Activated T-helper 17 cell treated with anti-CD3 and anti-CD28 coated beads, Interleukin-2, amount 50 U/mL, for 72 hours (primary cell): ENCODE measurements at regions not wholly inside any gene's neighbourhood (a gene's known extent, or its start where the extent isn't known, plus 50 kb on each side); places are given as distances from the start of the nearest gene placed in this dataset.

Experiments used
- ATAC-seq: fragments of 150-1000 bp; cut with Tn5 transposase; replicated peaks from 2 replicates; pipeline ENCODE4 v1.10.0; 2021; ENCODE audit warnings: mild to moderate bottlenecking, moderate library complexity
- H3K27ac Mint-ChIP-seq: one replicate; pipeline ENCODE4 v1.8.0; 2022; ENCODE audit warnings: mixed read lengths
- H3K27me3 Mint-ChIP-seq: one replicate; pipeline ENCODE4 v1.8.0; 2022; ENCODE audit warnings: mixed read lengths
- H3K36me3 Mint-ChIP-seq: one replicate; pipeline ENCODE4 v1.8.0; 2022; ENCODE audit warnings: low read depth, mild to moderate bottlenecking, mixed read lengths
- H3K4me1 Mint-ChIP-seq: one replicate; pipeline ENCODE4 v1.8.0; 2022; ENCODE audit warnings: mixed read lengths
- H3K4me3 Mint-ChIP-seq: one replicate; pipeline ENCODE4 v1.8.0; 2022; ENCODE audit warnings: mild to moderate bottlenecking, mixed read lengths
- H3K9me3 Mint-ChIP-seq: one replicate; pipeline ENCODE4 v1.8.0; 2022; ENCODE audit warnings: mixed read lengths

GRCh38 chr3:31016196-31016595 is 121.7 kb upstream of the GADL1 start:
- Mint-ChIP-seq H3K4me3 (no peak overlapping the region), H3K27ac (no peak overlapping the region), H3K27me3 (no peaks in the 10 kb centered on the region), H3K9me3 (peaks cover 8% of the 10 kb centered on the region), H3K4me1 (peaks cover 13% of the 10 kb centered on the region), H3K36me3 (no peaks in the 10 kb centered on the region)
- no peak for ATAC-seq

GRCh38 chr3:31022716-31023115 is 128.3 kb upstream of the GADL1 start:
- Mint-ChIP-seq H3K4me3 (no peak overlapping the region), H3K9me3 (peaks cover 4% of the 10 kb centered on the region), H3K4me1 (no peaks in the 10 kb centered on the region), H3K27me3 (no peaks in the 10 kb centered on the region), H3K27ac (no peak overlapping the region), H3K36me3 (no peaks in the 10 kb centered on the region)
- no peak for ATAC-seq

GRCh38 chr3:31025541-31025940 is 131.1 kb upstream of the GADL1 start:
- Mint-ChIP-seq H3K4me3 (no peak overlapping the region), H3K36me3 (no peaks in the 10 kb centered on the region), H3K27ac (no peak overlapping the region), H3K4me1 (no peaks in the 10 kb centered on the region), H3K9me3 (peaks cover under 1% of the 10 kb centered on the region), H3K27me3 (no peaks in the 10 kb centered on the region)
- no peak for ATAC-seq

GRCh38 chr3:31027191-31027761 is 132.8 kb upstream of the GADL1 start:
- H3K36me3 Mint-ChIP-seq: no peaks in the 10 kb centered on the region
- H3K4me1 Mint-ChIP-seq: no peaks in the 10 kb centered on the region
- no peaks in the 10 kb centered on the region for H3K27me3 Mint-ChIP-seq
- H3K4me3 Mint-ChIP-seq: no peak overlapping the region
- no peaks in the 10 kb centered on the region for H3K9me3 Mint-ChIP-seq
- no peak for ATAC-seq
- no peak overlapping the region for H3K27ac Mint-ChIP-seq

- H3K36me3 Mint-ChIP-seq: no peaks in the 10 kb centered on the region
- H3K4me3 Mint-ChIP-seq: no peak overlapping the region
- H3K9me3 Mint-ChIP-seq: no peaks in the 10 kb centered on the region
- H3K27ac Mint-ChIP-seq: no peak overlapping the region
- H3K4me1 Mint-ChIP-seq: no peaks in the 10 kb centered on the region
- ATAC-seq: no peak
- H3K27me3 Mint-ChIP-seq: no peaks in the 10 kb centered on the region
These were observed 133.5 kb upstream of the GADL1 start for GRCh38 chr3:31027914-31028313.

- Mint-ChIP-seq H3K4me1 (no peaks in the 10 kb centered on the region), H3K4me3 (no peak overlapping the region), H3K27ac (no peak overlapping the region), H3K27me3 (no peaks in the 10 kb centered on the region), H3K9me3 (no peaks in the 10 kb centered on the region), H3K36me3 (no peaks in the 10 kb centered on the region)
- ATAC-seq: no peak
These were observed 134.3 kb upstream of the GADL1 start for GRCh38 chr3:31028766-31029165.

GRCh38 chr3:31029706-31030105 is 135.2 kb upstream of the GADL1 start:
- Mint-ChIP-seq H3K9me3 (no peaks in the 10 kb centered on the region), H3K4me3 (no peak overlapping the region), H3K36me3 (no peaks in the 10 kb centered on the region), H3K4me1 (no peaks in the 10 kb centered on the region), H3K27ac (no peak overlapping the region), H3K27me3 (no peaks in the 10 kb centered on the region)
- no peak for ATAC-seq

GRCh38 chr3:31035681-31036080 is 141.2 kb upstream of the GADL1 start:
- no peaks in the 10 kb centered on the region for H3K27me3 Mint-ChIP-seq
- H3K4me3 Mint-ChIP-seq: no peak overlapping the region
- H3K4me1 Mint-ChIP-seq: no peaks in the 10 kb centered on the region
- H3K9me3 Mint-ChIP-seq: no peaks in the 10 kb centered on the region
- no peak for ATAC-seq
- H3K36me3 Mint-ChIP-seq: no peaks in the 10 kb centered on the region
- H3K27ac Mint-ChIP-seq: no peak overlapping the region

GRCh38 chr3:31038086-31038739 is 143.8 kb upstream of the GADL1 start:
- Mint-ChIP-seq H3K4me1 (no peaks in the 10 kb centered on the region), H3K9me3 (peaks cover 11% of the 10 kb centered on the region), H3K4me3 (no peak overlapping the region), H3K36me3 (no peaks in the 10 kb centered on the region), H3K27me3 (no peaks in the 10 kb centered on the region), H3K27ac (no peak overlapping the region)
- ATAC-seq: peak; percentile 62

- no peak for ATAC-seq
- no peaks in the 10 kb centered on the region for H3K4me1 Mint-ChIP-seq
- no peaks in the 10 kb centered on the region for H3K36me3 Mint-ChIP-seq
- no peaks in the 10 kb centered on the region for H3K27me3 Mint-ChIP-seq
- H3K4me3 Mint-ChIP-seq: no peak overlapping the region
- H3K9me3 Mint-ChIP-seq: peaks cover 14% of the 10 kb centered on the region
- no peak overlapping the region for H3K27ac Mint-ChIP-seq
These were observed 144.7 kb upstream of the GADL1 start for GRCh38 chr3:31039145-31039544.

- Mint-ChIP-seq H3K9me3 (peaks cover 14% of the 10 kb centered on the region), H3K27me3 (no peaks in the 10 kb centered on the region), H3K36me3 (no peaks in the 10 kb centered on the region), H3K4me3 (no peak overlapping the region), H3K27ac (no peak overlapping the region), H3K4me1 (no peaks in the 10 kb centered on the region)
- no peak for ATAC-seq
These were observed 146.9 kb upstream of the GADL1 start for GRCh38 chr3:31041161-31041978.

- H3K27me3 Mint-ChIP-seq: no peaks in the 10 kb centered on the region
- peaks cover 14% of the 10 kb centered on the region for H3K9me3 Mint-ChIP-seq
- H3K36me3 Mint-ChIP-seq: no peaks in the 10 kb centered on the region
- no peak overlapping the region for H3K4me3 Mint-ChIP-seq
- H3K27ac Mint-ChIP-seq: no peak overlapping the region
- peak; percentile 54 for ATAC-seq
- no peaks in the 10 kb centered on the region for H3K4me1 Mint-ChIP-seq
These were observed 148.8 kb upstream of the GADL1 start for GRCh38 chr3:31043184-31043819.

- no peak for ATAC-seq
- no peak overlapping the region for H3K4me3 Mint-ChIP-seq
These were observed 153.2 kb upstream of the GADL1 start for GRCh38 chr3:31047673-31048072.

GRCh38 chr3:31048143-31048542 is 153.7 kb upstream of the GADL1 start:
- Mint-ChIP-seq H3K27me3 (no peaks in the 10 kb centered on the region), H3K36me3 (no peaks in the 10 kb centered on the region), H3K9me3 (peaks cover 10% of the 10 kb centered on the region), H3K4me1 (no peaks in the 10 kb centered on the region), H3K27ac (no peak overlapping the region), H3K4me3 (no peak overlapping the region)
- no peak for ATAC-seq

More at GRCh38 chr3:31047673-31048072, 153.2 kb upstream of the GADL1 start:
- H3K36me3 Mint-ChIP-seq: no peaks in the 10 kb centered on the region
- H3K4me1 Mint-ChIP-seq: no peaks in the 10 kb centered on the region
- no peaks in the 10 kb centered on the region for H3K27me3 Mint-ChIP-seq
- H3K9me3 Mint-ChIP-seq: peaks cover 10% of the 10 kb centered on the region
- no peak overlapping the region for H3K27ac Mint-ChIP-seq

- Mint-ChIP-seq H3K4me1 (no peaks in the 10 kb centered on the region), H3K4me3 (no peak overlapping the region), H3K9me3 (peaks cover 7% of the 10 kb centered on the region), H3K27ac (no peak overlapping the region), H3K27me3 (no peaks in the 10 kb centered on the region), H3K36me3 (no peaks in the 10 kb centered on the region)
- ATAC-seq: peak; percentile 90
These were observed 155.8 kb upstream of the GADL1 start for GRCh38 chr3:31050296-31050695.
